H1 (cell line): ENCODE measurements at regions not wholly inside any gene's neighbourhood (a gene's known extent, or its start where the extent isn't known, plus 50 kb on each side); places are given as distances from the start of the nearest gene placed in this dataset.

Experiments
- CTCF ChIA-PET: fragments of 300-600 bp; sonication (Branson Sonifier 250); formaldehyde crosslinking; loops from one replicate; lab custom pipeline; 2021; ENCODE audit not compliant: partially characterized antibody; lab: Charles Lee
- POLR2A ChIA-PET: fragments of 300-600 bp; sonication (Branson Sonifier 250); formaldehyde crosslinking; loops from one replicate; lab custom pipeline; 2021; ENCODE audit warnings: inconsistent platforms; ENCODE audit not compliant: partially characterized antibody; lab: Charles Lee
- DNase-seq, 2 experiments: peaks; one replicate each; pipeline versions ENCODE4 v3.0.0 to v3.0.0-alpha.2; 2010 to 2022; ENCODE audit warnings: low spot score in 2 of 2, low read depth in 1 of 2, mixed read lengths in 1 of 2
- FAIRE-seq: peaks from 2 replicates; lab custom pipeline; 2011; peaks lifted over from hg19 to GRCh38; lab: Jason Lieb, UNC
- H2AFZ ChIP-seq: 2 replicates; pipeline ENCODE4 v1.8.1; 2012; ENCODE audit warnings: low read length, inconsistent platforms
- H2AK5ac ChIP-seq: 2 replicates; pipeline ENCODE4 v1.6.1; 2013; ENCODE audit warnings: low read depth, low read length
- H2BK120ac ChIP-seq: replicated peaks from 2 replicates; pipeline ENCODE3; 2013; ENCODE audit warnings: low read depth, low read length, inconsistent platforms
- H2BK12ac ChIP-seq: 2 replicates; pipeline ENCODE4 v1.6.1; 2013; ENCODE audit warnings: low read depth, low read length
- H2BK15ac ChIP-seq: 2 replicates; pipeline ENCODE4 v1.6.1; 2013; ENCODE audit warnings: low read length
- H2BK20ac ChIP-seq: 2 replicates; pipeline ENCODE4 v1.6.1; 2013; ENCODE audit warnings: low read length
- H2BK5ac ChIP-seq: 2 replicates; pipeline ENCODE4 v1.6.1; 2013; ENCODE audit warnings: low read depth, low read length
- H3K14ac ChIP-seq: 2 replicates; pipeline ENCODE4 v1.6.1; 2013; ENCODE audit warnings: inconsistent platforms; ENCODE audit not compliant: insufficient read length
- H3K18ac ChIP-seq: 2 replicates; pipeline ENCODE4 v1.6.1; 2013; ENCODE audit warnings: low read length; ENCODE audit errors: extremely low read depth
- H3K23ac ChIP-seq: 2 replicates; pipeline ENCODE4 v1.6.1; 2013; ENCODE audit warnings: inconsistent platforms; ENCODE audit not compliant: insufficient read length
- H3K23me2 ChIP-seq: 2 replicates; pipeline ENCODE4 v1.6.1; 2013; ENCODE audit warnings: low read depth, low read length
- H3K27ac ChIP-seq: 2 replicates; pipeline ENCODE4 v1.6.1; 2011; ENCODE audit warnings: low read depth, low read length, inconsistent platforms
- H3K27me3 ChIP-seq, 4 experiments: replicated peaks in 1 of 4; 1 replicate in 1 of 4; 2 replicates in 3 of 4; pipeline versions ENCODE4 v1.6.1 to v1.8.1; 2011 to 2013; ENCODE audit warnings: low read length in 3 of 4, mild to moderate bottlenecking in 3 of 4, inconsistent platforms in 2 of 4, mixed read lengths in 2 of 4, moderate library complexity in 1 of 4; ENCODE audit not compliant: control insufficient read depth in 3 of 4, insufficient read depth in 3 of 4; ENCODE audit errors: extremely low read depth in 1 of 4
- H3K36me3 ChIP-seq, 4 experiments: 2 replicates each; pipeline versions ENCODE4 v1.6.1 to v1.8.1; 2011 to 2013; ENCODE audit warnings: mild to moderate bottlenecking in 4 of 4, low read length in 3 of 4, moderate library complexity in 2 of 4, control low read depth in 1 of 4, inconsistent platforms in 1 of 4; ENCODE audit not compliant: insufficient read depth in 4 of 4, control insufficient read depth in 2 of 4
- H3K4ac ChIP-seq: replicated peaks from 2 replicates; pipeline ENCODE3; 2013; ENCODE audit warnings: low read length, low read depth, mixed read lengths, inconsistent platforms; ENCODE audit not compliant: insufficient read length
- H3K4me1 ChIP-seq, 4 experiments: replicated peaks in 1 of 4; 1 replicate in 1 of 4; 2 replicates in 3 of 4; pipeline versions ENCODE4 v1.6.1 to v1.8.1; 2011 to 2013; ENCODE audit warnings: low read length in 3 of 4, inconsistent platforms in 2 of 4, mixed read lengths in 1 of 4; ENCODE audit not compliant: insufficient read depth in 4 of 4, control insufficient read depth in 3 of 4
- H3K4me2 ChIP-seq, 2 experiments: 2 replicates each; pipeline versions ENCODE4 v1.6.1 to v1.8.1; 2011 to 2013; ENCODE audit warnings: low read depth in 2 of 2, low read length in 2 of 2, control low read depth in 1 of 2, inconsistent platforms in 1 of 2, mild to moderate bottlenecking in 1 of 2; ENCODE audit not compliant: insufficient read depth in 1 of 2
- H3K4me3 ChIP-seq, 4 experiments: fragments of 200-600, 300-600 bp in 1 of 4; sonication (generic), shearing (Covaris generic), sonication (Bioruptor Twin) in 1 of 4; 2 replicates each; pipeline versions ENCODE4 v1.5.1 to v1.8.1; 2011 to 2016; ENCODE audit warnings: low read length in 4 of 4, low read depth in 3 of 4, control low read depth in 2 of 4, inconsistent platforms in 2 of 4, mild to moderate bottlenecking in 2 of 4, mixed read lengths in 1 of 4, moderate library complexity in 1 of 4; ENCODE audit not compliant: insufficient read depth in 2 of 4; ENCODE audit errors: extremely low read depth in 1 of 4
- H3K56ac ChIP-seq: replicated peaks from 2 replicates; pipeline ENCODE3; 2013; ENCODE audit warnings: low read depth, mild to moderate bottlenecking, mixed read lengths, low read length, inconsistent platforms; ENCODE audit not compliant: insufficient read length
- H3K79me1 ChIP-seq: 2 replicates; pipeline ENCODE4 v1.6.1; 2013; ENCODE audit warnings: low read depth, low read length, control low read depth
- H3K79me2 ChIP-seq, 2 experiments: 2 replicates each; pipeline versions ENCODE4 v1.6.1 to v1.8.1; 2012 to 2013; ENCODE audit warnings: low read length in 2 of 2, mild to moderate bottlenecking in 2 of 2, inconsistent platforms in 1 of 2; ENCODE audit not compliant: insufficient read depth in 2 of 2, control insufficient read depth in 1 of 2
- H3K9ac ChIP-seq, 4 experiments: replicated peaks in 1 of 4; 1 replicate in 1 of 4; 2 replicates in 3 of 4; pipeline versions ENCODE4 v1.6.1 to v1.8.1; 2011 to 2013; ENCODE audit warnings: low read depth in 3 of 4, low read length in 3 of 4, control low read depth in 2 of 4, mild to moderate bottlenecking in 2 of 4, moderate library complexity in 2 of 4, inconsistent platforms in 1 of 4; ENCODE audit errors: extremely low read depth in 1 of 4
- H3K9me3 ChIP-seq, 2 experiments: 2 replicates each; pipeline versions ENCODE4 v1.6.1 to v1.8.1; 2012 to 2013; ENCODE audit warnings: mild to moderate bottlenecking in 2 of 2, moderate library complexity in 2 of 2, control low read depth in 1 of 2, inconsistent platforms in 1 of 2, low read depth in 1 of 2, low read length in 1 of 2, mixed read lengths in 1 of 2; ENCODE audit not compliant: insufficient read depth in 2 of 2
- H4K20me1 ChIP-seq, 2 experiments: replicated peaks in 1 of 2; 2 replicates each; pipeline versions ENCODE3 to v1.8.1; 2011 to 2013; ENCODE audit warnings: inconsistent platforms in 2 of 2, low read length in 2 of 2, mild to moderate bottlenecking in 1 of 2; ENCODE audit not compliant: insufficient read depth in 2 of 2, control insufficient read depth in 1 of 2
- H4K5ac ChIP-seq: 2 replicates; pipeline ENCODE4 v1.6.1; 2013; ENCODE audit warnings: low read length, low read depth, mixed read lengths, inconsistent platforms; ENCODE audit not compliant: insufficient read length
- H4K8ac ChIP-seq: 2 replicates; pipeline ENCODE4 v1.8.0; 2013; ENCODE audit warnings: mild to moderate bottlenecking, moderate library complexity, low read length, inconsistent platforms; ENCODE audit not compliant: insufficient read depth; ENCODE audit errors: extremely low read depth
- H4K91ac ChIP-seq: replicated peaks from 2 replicates; pipeline ENCODE3; 2013; ENCODE audit warnings: low read length, mixed read lengths, inconsistent platforms; ENCODE audit not compliant: insufficient read length
- BACH1 ChIP-seq: IDR thresholded peaks from 2 replicates; pipeline ENCODE4 v1.6.1; 2012; ENCODE audit warnings: low read length, improper control_type of control experiment
- CBX8 ChIP-seq: fragments of 300-800, 300-1000 bp; sonication (generic); IDR thresholded peaks from 2 replicates; pipeline ENCODE4 v1.7.1; 2016; ENCODE audit warnings: low read depth, low read length, borderline replicate concordance
- CEBPB ChIP-seq: IDR thresholded peaks from 2 replicates; pipeline ENCODE4 v1.6.1; 2012; ENCODE audit warnings: low read depth, low read length
- CHD1 ChIP-seq: IDR thresholded peaks from 2 replicates; pipeline ENCODE4 v1.6.1; 2012; ENCODE audit warnings: low read depth, low read length, improper control_type of control experiment
- EZH2 ChIP-seq: fragments of 200-600 bp; sonication (generic); IDR thresholded peaks from 2 replicates; pipeline ENCODE4 v1.7.1; 2012; ENCODE audit warnings: low read depth, mild to moderate bottlenecking, moderate library complexity, low read length, inconsistent platforms; ENCODE audit not compliant: severe bottlenecking
- GTF2F1 ChIP-seq: IDR thresholded peaks from 2 replicates; pipeline ENCODE4 v1.6.1; 2012; ENCODE audit warnings: low read depth, low read length, improper control_type of control experiment, borderline replicate concordance
- KDM1A ChIP-seq: fragments of 200-600, 300-600 bp; sonication (generic); IDR thresholded peaks from 2 replicates; pipeline ENCODE4 v1.7.1; 2016; ENCODE audit warnings: mild to moderate bottlenecking, low read length, borderline replicate concordance
- SAP30 ChIP-seq: fragments of 300-600 bp; sonication (generic); IDR thresholded peaks from 2 replicates; pipeline ENCODE4 v1.7.1; 2012; ENCODE audit warnings: low read length, moderate library complexity, mild to moderate bottlenecking, inconsistent platforms; ENCODE audit not compliant: insufficient read depth, insufficient replicate concordance
- SP4 ChIP-seq: IDR thresholded peaks from 2 replicates; pipeline ENCODE4 v1.6.1; 2012; ENCODE audit warnings: low read length, inconsistent platforms
- TBP ChIP-seq: IDR thresholded peaks from 2 replicates; pipeline ENCODE4 v1.6.1; 2011; ENCODE audit warnings: low read depth, low read length, improper control_type of control experiment
- WGBS, 2 experiments: shearing (Covaris generic) in 1 of 2; methylation state at CpG; one replicate each; pipeline versions ENCODE4 v1.1.6 to v1.1.7; 2013 to 2015; ENCODE audit warnings: low lambda C conversion rate in 2 of 2, mixed read lengths in 2 of 2, inconsistent platforms in 1 of 2, low coverage in 1 of 2, missing lambda C conversion rate in 1 of 2; ENCODE audit not compliant: insufficient replicate concordance in 2 of 2, insufficient coverage in 1 of 2, insufficient read length in 1 of 2; ENCODE audit errors: extremely low coverage in 1 of 2, missing lambda C conversion rate in 1 of 2; 5-methylcytosine and 5-hydroxymethylcytosine counted together
- TF ChIP-seq, protein P1 (sequence below): IDR thresholded peaks from 2 replicates; pipeline ENCODE4 v1.6.1; 2012; ENCODE audit warnings: inconsistent platforms

DNA sequence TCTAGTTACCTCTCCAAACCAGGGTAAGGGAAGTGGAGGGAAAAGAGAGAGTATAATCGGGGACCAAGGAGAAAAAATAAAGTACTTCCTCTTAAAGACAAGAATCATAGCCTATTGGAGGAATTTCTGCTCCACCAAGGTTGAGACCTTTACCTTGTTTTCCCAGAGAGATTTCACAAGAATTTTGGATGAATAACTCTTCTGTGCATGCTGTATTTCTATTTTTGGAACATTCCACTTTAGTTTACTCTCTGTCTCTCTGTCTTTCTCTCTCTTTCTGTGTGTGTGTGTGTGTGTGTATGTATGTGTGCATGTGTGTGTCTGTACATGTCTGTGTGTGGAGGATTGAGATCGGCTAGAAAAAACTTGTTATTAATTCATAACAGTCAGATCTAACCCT lies 318.4 kb upstream of the RGS18 start:
- Histone ChIP-seq H2BK12ac (no peak overlapping the region), H2BK120ac (no peak overlapping the region), H3K9me3 (no peaks in the 10 kb centered on the region), H3K23ac (no peak overlapping the region), H3K27ac (no peak overlapping the region), H3K27me3 (no peaks in the 10 kb centered on the region), H2BK15ac (no peak overlapping the region), H2AK5ac (no peak overlapping the region), H3K56ac (no peak overlapping the region), H3K79me2 (no peaks in the 10 kb centered on the region), H3K4me3 (no peak overlapping the region), H3K4ac (no peak overlapping the region), H3K4me1 (no peaks in the 10 kb centered on the region), H2BK20ac (no peak overlapping the region), H3K79me1 (no peaks in the 10 kb centered on the region), H4K5ac (no peak overlapping the region), H3K36me3 (no peaks in the 10 kb centered on the region), H2BK5ac (no peak overlapping the region), H3K14ac (no peak overlapping the region), H4K8ac (no peak overlapping the region), H2AFZ (peak overlapping the region; percentile 76; the same call in 1 of the 2 replicates), H3K23me2 (no peaks in the 10 kb centered on the region), H4K20me1 (no peaks in the 10 kb centered on the region), H3K9ac (no peak overlapping the region), H4K91ac (no peak overlapping the region), H3K4me2 (no peak overlapping the region), H3K18ac (no peak overlapping the region)
- ChIA-PET POLR2A (no interaction called here), CTCF (no interaction called here)
- WGBS, 2 experiments: 92% methylated on average over 2 of the region's 2 CpGs; no CpG with 5 or more reads in 1 of the 2 experiments
- FAIRE-seq (no peak), DNase-seq (no peak)
- no peak for TF ChIP-seq SP4
- no peak for TF ChIP-seq CEBPB
- TF ChIP-seq GTF2F1: no peak
- no peak for TF ChIP-seq CBX8
- no peak for TF ChIP-seq CHD1
- no peak for TF ChIP-seq BACH1
- TF ChIP-seq, protein P1, sequence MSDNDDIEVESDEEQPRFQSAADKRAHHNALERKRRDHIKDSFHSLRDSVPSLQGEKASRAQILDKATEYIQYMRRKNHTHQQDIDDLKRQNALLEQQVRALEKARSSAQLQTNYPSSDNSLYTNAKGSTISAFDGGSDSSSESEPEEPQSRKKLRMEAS: no peak
- no peak for TF ChIP-seq TBP
- TF ChIP-seq EZH2: no peak
- no peak for TF ChIP-seq KDM1A
- TF ChIP-seq SAP30: no peak
